HG03378 (cell line): ENCODE measurements at regions not wholly inside any gene's neighbourhood (a gene's known extent, or its start where the extent isn't known, plus 50 kb on each side); places are given as distances from the start of the nearest gene placed in this dataset.
"Not testable (repeated sequence)": the region's sequence is repeated elsewhere in the genome, so short reads cannot be mapped to it uniquely, and the experiment has no call there.

Source experiments
- ATAC-seq: cut with Tn5 transposase; IDR thresholded peaks from one replicate; pipeline ENCODE4 v1.9.1; 2021; ENCODE audit warnings: mild to moderate bottlenecking, moderate library complexity; ENCODE audit not compliant: unreplicated experiment

DNA sequence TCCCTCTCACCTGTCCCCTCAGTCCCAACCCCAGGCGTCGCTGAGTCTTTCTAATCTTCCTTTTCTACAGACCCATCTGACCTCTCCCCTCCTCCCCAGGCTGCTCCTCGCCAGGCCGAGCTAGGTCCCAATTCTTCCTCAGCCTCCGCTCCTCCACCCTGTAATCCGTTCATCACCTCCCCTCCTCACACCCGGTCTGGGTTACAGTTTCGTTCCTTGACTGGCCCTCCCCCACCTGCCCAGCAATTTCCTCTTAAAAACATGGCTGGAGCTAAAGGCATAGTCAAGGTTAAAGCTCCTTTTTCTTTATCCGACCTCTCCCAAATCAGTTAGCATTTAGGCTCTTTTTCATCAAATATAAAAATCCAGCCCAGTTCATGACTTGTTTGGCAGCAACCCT is 262.0 kb downstream of the SMARCA2 start:
- ATAC-seq = not testable (repeated sequence)

DNA sequence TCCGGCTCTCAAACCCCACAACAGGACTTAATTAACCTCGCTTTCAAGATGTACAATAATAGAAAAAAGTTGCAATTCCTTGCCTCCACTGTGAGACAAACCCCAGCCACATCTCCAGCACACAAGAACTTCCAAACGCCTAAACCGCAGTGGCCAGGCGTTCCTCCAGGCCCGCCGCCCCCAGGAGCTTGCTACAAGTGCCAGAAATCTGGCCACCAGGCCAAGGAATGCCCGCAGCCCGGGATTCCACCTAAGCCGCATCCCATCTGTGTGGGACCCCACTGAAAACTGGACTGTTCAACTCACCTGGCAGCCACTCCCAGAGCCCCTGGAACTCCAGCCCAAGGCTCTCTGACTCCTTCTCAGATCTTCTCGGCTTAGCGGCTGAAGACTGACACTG is 262.5 kb downstream of the SMARCA2 start:
- ATAC-seq = not testable (repeated sequence)

DNA sequence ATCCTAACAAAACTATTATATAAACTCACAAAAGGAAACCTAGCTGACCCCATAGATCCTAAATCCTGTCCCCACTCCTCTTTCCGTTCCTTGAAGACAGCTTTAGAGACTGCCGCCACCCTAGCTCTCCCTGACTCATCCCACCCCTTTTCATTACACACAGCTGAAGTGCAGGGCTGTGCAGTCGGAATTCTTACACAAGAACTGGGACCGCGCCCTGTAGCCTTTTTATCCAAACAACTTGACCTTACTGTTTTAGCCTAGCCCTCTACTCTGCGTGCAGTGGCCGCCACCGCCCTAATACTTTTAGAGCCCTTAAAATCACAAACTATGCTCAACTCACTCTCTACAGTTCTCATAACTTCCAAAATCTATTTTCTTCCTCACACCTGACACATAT is 264.0 kb downstream of the SMARCA2 start:
- ATAC-seq = not testable (repeated sequence)

DNA sequence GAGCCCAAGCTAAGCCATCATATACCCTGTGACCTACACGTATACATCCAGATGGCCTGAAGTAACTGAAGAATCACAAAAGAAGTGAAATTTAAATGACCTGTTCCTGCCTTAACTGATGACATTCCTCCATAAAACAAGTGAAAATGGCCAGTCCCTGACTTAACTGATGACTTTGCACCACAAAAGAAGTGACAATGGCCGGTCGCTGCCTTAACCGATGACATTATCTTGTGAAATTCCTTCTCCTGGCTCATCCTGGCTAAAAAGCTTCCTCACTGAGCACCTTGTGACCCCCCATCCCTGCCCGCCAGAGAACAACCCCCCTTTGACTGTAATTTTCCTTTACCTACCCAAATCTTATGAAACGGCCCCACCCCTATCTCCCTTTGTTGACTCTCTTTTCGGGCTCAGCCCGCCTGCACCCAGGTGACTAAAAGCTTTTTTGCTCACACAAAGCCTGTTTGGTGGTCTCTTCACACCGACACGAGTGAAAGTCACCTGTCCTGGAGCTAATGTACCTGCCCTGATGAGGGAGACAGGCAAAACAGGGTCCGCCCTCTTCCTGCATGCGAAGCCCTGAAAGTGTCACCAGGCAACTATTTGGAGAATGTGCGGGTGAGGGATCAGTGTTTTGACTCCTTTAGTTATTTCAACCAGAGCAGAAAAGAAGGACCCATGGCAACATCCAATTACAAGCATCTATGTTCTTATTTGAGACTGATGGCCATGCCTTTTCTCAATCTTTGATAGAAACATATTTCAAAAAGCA is 266.1 kb downstream of the SMARCA2 start:
- ATAC-seq = no peak

DNA sequence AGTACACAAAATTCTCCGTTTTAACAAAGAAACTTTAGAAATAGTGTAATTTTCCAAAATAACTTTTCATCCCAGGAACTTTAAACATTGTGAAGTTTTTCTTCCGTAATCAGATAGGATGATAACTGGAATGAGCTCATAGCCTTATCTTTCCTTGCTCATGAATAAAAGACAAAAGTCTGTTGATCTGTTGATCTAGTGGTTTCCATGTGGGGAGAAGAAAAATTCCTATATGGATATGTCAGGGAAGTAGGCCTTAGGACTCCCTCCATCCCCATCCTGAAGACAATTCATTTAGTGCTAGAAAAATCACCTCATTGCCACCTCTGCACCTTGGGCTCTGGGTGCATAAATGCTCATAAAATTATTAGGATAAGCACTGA is 266.6 kb downstream of the SMARCA2 start:
- ATAC-seq = no peak

DNA sequence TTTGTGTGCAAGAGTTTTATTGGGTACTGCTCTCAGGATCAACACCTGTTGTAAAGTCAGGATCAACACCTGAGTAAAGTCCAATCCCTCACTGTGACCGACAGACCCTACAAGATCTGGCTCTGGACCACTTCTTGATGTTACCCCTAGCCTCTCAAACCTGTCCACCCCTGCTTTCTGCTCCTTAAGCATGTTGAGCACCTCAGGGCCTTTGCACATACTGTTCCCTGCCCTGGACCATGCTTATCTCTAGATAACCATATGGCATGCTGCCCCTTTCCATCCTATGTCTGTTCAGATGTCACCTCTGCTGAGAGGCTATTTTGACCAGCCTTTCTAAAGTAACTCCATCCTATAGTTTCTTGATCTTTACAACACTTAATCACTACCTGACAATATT is 269.6 kb downstream of the SMARCA2 start:
- ATAC-seq = no peak

DNA sequence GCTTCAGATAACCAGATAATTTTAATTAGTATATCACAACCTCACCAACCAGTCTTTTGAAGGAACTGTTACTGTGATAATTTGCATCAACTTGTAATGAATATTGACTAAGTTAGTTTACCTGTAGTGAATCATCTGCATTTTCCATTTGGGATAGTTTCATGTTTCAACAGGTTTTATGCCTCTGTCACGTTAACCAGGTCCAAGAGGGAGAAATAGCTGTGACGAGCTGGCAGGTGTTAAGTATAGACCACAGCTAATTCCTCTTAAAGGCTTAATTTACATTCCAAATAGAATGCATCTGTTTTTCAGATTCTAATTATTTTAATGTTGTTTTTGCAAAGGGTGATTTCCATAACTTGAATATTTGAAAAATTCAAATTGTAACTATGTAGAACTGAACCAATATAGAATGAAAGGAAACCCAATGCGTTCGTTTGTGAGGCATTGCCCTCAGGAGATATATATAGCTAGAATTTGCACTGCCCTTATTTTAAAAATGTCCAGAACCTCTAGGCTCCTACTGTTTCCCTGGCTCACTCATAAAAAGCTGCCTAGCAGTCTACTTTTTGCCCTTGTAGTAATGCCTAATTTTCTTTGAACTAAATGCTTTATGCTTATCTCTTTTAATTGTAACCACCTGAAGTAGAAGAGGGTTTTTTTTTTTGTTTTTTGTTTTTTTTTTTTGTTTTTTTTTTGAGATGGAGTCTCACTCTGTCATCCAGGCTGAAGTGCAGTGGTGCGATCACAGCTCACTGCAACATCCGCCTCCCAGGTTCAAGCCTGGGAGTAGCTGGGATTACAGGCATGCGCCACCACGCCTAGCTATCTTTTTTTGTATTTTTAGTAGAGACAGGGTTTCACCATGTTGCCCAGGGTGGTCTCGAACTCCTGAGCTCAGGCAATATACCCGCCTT is 270.5 kb downstream of the SMARCA2 start:
- no peak for ATAC-seq

DNA sequence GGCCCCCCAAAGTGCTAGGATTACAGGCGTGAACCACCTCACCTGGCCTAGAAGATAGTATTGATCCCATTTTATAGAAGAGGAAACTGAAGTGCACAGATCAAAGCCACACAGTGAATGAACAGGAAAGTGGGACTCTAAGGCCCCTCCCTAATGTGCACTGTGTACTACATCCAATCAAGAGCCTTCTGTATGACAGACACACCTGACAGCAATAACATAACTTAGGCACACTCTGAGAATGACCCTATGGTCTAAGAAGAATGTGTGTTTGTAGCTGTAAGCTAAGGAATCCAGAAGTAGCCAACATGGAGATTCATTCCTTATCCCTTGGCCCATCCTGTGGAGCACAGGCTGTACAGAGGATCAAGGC is 271.2 kb downstream of the SMARCA2 start:
- no peak for ATAC-seq

DNA sequence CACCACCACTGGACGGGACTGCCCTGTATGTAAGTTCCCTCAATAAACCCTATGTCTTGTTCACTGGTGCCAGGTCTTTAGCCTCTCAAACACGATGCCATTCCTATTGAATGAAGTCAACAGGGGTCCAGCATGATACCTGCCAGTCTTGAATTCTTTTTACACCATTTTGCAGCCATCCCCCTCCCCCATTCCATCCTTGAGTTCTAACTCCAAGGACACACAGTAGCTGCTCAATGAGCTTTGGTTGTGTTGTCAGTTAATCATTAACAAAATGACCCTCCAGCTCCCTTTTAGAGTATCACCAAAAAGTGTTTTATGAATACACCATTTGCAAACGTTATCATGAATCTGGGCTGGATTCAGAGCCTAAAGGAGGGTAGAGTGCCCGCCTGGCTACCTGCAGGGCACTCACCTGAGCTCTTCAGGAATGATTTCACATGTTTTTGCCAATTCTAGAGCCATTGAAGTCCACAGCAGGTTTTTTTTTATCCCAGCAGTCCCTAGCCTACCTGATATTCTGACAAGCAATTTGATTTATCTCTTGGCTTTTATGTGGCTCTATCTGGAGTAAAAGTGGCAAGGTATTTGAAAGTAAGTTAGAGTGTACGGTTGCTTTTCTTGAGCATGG is 271.8 kb downstream of the SMARCA2 start:
- no peak for ATAC-seq

DNA sequence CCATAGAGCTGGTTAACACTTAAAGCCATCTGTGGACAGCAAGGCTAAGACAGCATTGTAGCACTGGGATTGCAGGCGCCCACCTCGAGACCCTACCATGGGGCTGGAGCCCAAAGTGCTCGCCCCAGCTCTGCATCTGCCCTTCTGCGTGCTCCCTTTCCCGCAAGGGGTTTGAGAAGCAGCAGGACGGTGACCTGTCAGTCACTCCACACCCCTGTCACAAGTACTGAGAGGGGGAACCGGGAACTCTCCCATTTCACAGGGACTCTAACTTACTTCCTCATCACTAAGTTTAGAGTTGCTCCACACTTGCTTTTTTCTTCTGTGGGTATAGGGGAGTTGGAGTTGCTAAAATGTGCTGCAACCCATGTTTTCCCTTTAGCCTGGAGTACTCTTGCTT is 273.2 kb downstream of the SMARCA2 start:
- ATAC-seq = no peak

DNA sequence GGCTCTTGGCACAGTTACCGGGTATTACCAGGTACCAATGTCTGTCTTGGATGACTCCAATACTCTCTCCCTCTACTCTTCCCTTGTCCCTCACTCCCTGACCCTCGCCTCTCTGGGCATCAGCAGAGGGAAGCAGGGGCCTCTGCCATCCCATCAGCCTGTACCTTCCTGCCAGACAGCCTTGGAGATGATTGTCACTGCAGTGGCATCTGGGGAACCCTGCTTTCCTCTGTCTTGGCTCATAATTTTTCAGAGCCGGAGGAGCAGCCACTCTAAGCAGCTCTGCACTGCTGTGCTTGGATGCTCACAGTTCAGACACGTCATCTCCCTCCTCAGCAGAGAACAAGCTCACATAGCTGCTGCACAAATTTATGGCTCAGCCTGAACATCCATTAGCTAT is 274.1 kb downstream of the SMARCA2 start:
- no peak for ATAC-seq

DNA sequence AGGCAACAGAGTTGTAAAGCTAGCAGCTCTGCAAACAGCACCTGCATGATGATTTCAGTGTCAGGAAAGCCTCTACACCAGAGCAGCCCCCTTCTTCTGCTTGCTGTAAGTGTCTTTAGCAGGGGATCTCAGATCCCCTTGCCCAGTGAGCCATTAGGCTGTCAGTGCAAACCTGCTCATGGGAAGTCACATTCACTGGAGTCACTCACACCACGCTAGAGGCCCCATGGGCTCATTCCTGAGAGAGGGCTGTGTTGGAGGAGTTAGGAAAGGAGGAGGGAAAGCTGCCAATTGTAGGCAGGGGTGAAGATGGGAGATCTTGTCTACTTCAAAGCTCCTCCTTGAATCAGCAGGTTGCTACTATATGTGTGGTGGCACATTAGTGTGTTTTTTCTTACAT is 275.2 kb downstream of the SMARCA2 start:
- ATAC-seq = no peak

DNA sequence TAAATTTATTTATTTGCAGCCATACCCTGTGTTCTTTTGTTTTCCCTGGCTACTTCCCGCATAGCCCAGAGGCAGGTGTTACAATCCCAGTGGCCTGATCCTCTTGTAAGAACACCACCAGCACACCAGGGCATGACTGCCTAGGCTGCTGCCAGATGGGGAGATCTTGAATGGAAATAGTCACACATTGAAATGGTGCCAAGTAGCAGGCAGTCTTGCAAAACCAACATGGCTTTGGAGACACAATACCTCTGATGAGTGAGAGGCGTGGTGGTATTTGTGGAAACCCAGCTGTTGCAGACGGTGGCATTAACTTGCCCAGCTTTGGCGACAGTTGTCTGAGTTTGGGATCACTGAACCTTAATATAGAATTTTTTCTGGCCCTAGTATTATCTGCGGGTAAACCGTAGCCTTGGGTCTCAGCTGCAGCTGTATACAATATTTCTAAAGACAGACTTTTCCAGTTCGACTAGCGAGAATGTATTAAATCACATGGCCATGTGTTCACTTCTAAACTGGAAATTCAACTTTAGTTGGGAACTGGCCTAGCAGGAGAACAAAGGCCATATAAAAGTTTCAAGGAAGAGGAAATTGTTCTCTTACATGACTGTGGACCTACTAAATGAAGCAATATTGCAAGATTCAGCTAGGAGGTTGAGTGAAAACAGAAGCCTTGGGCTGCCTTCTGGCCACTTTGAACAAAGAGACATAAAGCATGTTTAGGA is 277.0 kb downstream of the SMARCA2 start:
- no peak for ATAC-seq

DNA sequence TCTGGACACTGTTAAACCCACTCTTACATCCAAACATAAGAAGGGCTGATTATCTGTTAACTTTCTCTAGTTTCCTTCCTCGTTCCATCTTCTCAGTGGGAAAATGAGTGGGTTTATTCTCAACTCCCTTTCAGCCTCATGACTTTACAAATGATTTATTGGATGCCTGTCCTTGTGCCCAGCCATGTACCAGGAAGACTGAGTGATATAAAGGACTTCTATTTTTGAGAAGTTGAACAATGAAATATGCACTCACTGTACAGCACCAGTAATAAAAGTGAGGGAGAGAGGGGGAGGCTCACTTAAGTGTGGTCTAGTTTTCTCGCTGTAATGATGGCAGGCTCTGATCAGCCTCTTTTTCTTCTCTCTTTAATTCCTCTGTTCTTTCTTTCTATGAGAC is 277.6 kb downstream of the SMARCA2 start:
- no peak for ATAC-seq

DNA sequence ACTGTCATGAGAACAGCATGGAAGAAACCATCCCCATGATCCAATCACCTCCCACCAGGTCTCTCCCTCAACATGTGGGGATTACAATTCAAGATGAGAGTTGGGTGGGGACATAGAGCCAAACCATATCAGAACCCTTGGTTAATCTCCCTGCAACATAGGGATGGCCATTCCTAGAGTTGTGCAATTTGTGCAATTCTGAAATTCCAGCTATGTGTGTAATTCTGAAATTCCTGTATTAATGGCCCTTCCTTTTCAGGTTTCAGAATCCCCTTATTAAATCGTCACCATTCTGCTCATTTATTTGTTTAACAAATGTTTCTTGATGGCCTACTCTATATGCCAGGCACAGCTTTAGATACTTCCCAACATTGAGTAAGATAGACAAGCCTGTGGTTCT is 282.6 kb downstream of the SMARCA2 start:
- ATAC-seq = no peak

DNA sequence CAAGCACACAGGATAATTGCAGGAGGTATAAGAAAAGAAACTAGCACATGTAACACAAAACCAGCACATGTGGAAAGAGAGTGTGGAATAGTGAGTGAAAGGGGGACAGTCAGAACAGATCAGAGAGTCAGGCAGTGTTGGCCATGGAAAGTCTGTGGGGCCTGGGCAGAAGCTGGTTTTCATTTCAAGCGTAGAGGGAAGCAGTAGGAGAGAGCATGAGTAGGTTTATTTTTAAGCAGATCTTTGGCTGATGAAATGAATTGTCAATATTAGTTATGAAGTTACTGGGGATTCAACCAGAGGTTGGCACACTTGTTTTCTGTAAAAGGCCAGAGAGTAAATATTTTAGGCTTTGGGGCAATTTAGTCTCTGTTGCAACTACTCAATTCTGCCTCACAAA is 283.1 kb downstream of the SMARCA2 start:
- no peak for ATAC-seq

DNA sequence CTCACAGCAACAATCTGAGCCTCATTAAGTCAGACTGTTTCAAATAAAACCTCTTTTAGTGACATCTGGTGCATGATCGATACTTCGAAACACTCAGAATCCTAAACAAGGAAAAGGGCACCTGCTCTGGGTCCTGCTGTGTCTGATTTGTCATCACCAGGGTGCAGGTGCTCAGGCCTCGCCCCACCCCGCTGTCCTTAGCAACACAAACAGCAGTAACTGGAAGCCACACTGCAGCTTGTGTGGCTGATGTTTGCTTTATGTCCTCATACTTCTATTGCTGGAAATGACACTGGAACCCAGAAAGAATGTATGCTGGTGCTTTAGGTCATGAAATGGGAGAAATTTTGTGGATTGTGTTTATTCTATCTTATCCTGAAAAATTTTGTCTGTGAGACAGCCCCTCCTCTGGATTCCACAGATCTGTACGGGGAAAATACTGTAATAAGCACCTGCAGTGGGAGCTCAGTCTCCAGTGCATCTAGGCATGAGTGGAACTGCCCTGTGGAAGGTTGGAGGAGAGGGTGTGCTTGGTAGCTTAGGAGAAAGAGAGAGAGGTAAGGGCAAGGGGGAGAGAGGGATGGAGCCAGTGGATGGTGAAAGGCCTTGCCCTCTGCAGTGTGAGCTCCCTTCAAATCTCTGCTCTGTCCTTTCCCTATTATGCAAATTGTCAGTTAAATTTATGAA is 284.2 kb downstream of the SMARCA2 start:
- no peak for ATAC-seq

DNA sequence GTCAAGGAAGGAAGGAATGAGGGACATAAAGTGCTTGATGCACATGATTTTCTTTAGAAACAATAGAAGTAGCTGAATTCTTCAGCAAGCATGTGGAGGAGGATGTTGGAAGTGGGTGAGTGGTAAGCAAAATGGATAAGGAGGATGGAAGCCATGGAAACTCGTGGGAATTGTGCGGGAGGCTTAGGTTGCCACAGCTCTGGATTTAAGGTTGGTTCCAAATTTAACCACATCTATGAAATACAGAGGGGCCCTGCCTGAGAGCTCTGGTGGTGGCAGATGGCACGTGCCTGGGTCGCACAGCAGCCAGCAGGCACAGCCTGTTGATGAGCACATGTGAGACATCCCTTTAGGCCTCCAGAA is 284.7 kb downstream of the SMARCA2 start:
- no peak for ATAC-seq

DNA sequence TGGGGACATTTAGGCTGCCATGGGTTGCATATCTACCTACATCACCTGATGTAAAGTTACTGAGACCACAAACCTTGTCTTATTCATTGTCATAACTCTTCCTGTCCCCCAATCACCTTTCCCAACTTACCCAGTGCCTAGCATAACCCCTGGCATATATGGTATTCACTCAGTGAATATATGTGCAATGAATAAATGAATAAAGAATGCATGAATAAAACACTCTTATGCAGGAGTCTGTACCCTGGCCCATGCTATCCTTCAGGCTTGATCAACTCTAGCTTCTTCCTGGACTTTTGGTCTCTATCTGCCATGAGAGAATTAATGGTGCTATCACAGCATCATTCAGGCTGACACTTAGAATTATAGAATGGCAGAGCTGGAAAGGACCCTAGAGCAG is 285.2 kb downstream of the SMARCA2 start:
- no peak for ATAC-seq

DNA sequence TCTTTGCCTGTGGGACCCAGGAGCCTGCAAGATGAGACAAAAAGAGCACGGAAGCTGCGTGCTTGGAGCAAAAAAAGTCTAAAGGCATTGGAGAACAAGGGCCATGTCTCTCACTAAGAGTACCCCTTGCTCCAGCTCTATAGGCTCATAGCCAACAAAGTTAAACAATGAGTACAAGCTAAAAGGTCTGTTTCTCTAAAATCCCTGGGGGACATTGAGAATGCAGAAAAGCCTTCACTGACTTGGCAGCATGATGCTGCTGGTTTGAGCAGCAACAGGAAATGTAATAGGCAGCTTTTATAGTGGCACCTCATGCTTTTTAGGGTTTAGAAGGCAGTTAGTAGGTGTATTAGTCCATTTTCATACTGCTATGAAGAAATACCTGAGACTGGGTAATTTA is 287.5 kb downstream of the SMARCA2 start:
- no peak for ATAC-seq

DNA sequence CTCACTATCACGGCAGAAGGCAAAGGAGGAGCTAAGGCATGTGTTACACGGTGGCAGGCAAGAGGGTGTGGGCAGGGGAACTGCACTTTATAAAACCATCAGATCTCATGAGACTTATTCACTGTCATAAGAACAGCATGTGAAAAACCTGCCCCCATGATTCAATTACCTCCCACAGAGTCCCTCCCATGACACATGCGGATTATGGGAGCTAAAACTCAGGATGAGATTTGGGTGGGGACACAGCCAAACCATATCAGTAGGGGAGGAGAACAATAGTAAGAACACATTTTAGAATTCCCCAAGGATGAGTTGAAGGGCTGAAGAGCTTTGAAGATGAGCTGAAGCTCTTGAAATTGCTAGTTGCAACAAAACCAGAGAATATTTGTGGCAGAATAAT is 287.9 kb downstream of the SMARCA2 start:
- no peak for ATAC-seq
